ENCODE measurements at regions not wholly inside any gene's neighbourhood (a gene's known extent, or its start where the extent isn't known, plus 50 kb on each side); places are given as distances from the start of the nearest gene placed in this dataset.
A peak's percentile ranks its signal among the peaks of the same experiment; 100 is the strongest.

GRCh38 chr3:41064526-41064925 is 134.8 kb upstream of the CTNNB1 start:
- no peak for DNase-seq

DNA sequence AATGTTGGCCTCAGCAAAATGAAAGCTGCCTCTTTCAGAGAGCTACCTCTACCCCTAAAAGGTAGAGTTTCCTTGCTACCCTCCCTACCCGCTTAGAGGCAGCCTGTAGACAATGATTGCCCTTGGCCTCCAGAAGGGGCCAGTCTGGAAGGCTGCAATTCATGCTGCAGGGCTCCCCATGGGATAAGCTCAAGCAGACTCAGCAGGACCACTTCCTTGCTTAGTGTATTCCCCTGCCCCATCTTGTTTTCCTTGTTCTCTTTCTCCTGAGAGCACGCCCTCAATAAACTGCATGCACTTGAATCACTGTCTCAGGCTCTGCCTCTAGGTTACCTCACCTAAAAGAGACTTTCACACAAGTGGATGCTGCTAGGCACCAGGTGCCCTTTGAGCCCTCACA is 134.0 kb upstream of the CTNNB1 start:
- no peak for DNase-seq

DNA sequence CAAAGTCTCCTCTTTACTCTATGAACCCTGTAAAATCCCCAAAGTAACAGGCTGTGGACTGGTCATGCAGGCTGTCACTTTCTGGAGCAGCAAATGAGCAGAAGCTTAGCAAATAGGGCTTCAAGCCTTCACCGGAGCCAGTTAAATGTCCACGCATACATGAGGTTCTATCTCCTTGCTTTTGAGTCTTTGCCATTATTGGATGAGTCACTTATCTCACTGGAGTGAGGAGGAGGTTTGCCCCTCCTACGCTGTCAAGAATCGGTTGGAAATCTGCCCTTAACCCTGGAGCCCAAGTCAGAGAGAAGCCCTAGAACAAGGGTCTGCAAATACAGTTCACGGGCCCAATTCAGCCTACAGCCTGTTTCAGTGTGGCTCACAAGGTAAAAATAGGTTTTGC is 126.1 kb upstream of the CTNNB1 start:
- DNase-seq, result no peak

- no peak for DNase-seq
These were observed 123.3 kb upstream of the CTNNB1 start for GRCh38 chr3:41075975-41076374.

DNA sequence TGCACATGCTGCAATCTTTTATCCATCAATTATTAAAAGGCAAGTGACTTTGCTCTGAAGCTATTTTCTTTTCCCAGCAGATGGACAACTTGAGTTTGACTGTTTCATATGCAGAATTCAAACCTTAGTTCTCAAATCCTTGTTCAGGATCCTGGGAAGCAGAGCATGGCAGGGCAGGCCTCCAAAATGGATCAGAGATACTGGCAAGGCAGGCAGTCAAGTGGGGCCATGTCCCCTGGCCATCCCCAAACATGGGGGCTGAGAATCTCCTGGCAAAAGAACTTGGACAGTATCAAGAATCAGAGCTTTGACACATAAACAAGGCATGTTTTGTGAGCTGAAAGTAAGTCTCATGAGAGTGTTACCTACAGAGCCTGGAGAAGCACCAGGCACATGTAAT is 122.9 kb upstream of the CTNNB1 start:
- no peak for DNase-seq

DNA sequence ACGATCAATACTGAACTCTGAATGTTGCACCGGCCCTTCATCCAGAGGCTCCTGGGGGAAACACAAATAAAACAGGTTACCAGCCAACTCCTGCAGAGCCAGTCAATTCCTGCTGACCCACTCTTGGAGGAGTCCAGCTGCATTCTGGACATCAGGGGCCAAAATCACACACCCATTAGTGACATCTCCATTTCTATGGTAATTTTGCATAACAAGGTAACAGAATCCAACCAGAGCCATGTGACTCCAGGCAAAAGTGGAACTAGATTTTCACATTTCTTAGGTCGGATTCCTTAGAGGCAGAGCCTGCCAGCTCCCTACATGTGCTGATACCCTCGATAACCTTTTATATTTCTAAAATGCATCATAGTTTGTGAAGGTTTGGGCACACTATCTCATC is 119.2 kb upstream of the CTNNB1 start:
- DNase-seq, result no peak

DNA sequence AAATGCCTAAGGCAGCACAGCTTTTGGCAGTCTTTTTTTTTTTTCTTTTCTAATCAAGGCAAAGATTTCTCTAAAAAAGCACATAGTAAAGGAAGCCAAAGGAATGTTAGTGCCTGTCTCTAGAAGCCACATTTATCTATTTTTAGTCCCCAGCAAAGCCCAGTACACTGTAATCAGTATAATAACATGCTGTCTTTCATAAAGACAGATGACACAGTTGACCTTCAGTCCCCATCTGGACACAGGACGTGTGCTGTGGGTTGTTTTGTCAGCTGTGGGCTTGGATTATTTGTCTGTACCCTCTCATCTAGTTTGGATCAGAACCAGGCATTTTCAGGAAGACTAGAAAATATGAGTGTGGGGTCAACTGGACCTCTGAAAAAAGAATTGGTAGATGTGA is 110.4 kb upstream of the CTNNB1 start:
- DNase-seq, result no peak

DNA sequence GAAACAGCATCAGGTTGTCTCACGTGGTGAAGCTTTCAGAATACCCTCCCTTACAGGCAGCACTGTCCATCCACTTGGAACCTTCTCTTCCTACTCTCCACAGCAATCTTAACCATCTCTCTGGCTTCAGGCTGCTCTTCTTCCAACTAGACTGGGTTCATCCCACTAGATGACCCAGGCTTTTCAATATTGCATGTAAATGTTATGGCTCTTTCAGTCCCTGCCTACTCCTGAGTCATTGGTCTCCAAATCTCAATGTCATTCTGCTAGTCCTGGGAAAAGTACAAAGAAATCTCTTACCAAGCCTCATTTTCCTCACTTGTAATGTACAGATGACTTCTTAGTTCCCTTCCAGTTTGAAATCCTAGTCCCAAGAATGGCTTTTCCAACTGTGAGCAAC is 109.7 kb upstream of the CTNNB1 start:
- DNase-seq, result no peak

DNA sequence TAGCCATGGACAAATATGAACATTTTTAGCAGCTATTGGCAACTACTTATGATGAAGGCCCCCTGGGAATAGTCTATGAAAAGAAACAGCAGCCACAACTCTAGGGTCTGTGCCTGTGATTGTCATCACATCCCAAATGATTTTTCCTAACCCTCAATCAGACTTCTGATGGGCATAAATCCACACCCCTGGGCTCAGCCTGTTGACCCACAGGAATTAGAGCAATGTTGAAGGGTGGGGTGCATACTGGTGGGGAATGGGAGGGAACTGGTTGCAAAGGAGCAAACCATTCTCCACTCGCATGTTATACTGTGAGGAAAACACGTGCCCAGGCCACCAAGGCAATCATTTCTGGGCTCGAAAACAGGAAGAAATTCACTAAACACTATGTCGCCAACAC is 106.5 kb upstream of the CTNNB1 start:
- no peak for DNase-seq

DNA sequence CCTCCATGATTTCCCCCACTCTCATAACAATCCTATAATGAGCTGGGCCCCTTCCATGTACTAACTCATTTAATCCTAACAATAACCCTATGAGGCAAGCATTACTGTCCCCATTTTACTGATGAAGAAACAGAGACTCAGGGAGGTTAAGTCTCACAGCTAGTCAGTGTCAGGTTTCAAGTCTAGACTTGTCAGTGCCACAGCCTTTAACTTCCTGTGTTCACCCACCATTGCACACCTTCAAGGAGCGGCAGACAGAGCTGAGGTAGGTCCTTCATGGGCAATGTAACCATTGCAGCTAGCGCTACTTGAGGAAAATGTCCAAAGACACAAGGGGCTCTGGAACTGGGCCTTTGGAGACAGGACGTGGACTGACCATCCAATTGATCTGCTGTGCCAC is 105.8 kb upstream of the CTNNB1 start:
- DNase-seq, result no peak

- DNase-seq, result no peak
These were observed 105.0 kb upstream of the CTNNB1 start for GRCh38 chr3:41094351-41094750.

DNA sequence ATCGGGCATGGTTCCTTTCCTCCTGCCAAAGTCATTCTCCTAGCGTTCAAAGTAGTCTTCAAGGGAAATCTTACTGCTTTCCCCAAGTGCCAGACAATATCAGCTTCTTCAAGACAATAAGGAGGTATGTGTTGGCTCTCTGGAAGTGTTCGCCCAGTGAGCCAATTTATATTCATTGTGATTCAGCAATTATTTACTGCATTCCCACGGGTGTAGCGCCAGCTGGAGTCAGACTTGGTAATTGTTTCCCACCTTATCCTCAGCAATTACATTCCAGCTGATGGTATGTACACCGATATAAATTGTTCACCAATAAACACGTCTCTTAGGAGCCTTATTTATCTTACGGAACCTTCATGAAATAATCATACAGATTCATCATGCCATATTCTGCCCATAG is 103.6 kb upstream of the CTNNB1 start:
- peak in 1 of 3 experiments; percentile 2 for DNase-seq

GRCh38 chr3:41097896-41098496 is 101.3 kb upstream of the CTNNB1 start:
- DNase-seq, result no peak

DNA sequence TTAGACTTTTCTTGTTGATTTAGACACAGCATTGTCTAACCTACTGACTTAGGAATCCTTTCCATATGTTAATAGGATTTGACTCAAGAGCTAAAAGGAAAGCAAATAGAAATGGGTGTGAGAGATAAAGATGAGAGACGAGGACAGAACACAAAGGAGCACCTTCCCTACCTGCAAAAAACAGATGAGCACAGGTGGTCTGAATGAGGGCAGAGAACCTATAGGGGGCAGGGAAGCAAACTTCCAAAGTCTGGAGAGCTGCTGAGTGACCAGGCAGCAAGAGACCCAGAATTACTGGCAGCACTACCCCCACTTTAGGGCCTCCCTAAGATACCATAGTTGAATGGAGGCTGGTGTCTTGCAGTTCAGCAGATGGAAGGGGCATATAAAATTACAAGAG is 98.1 kb upstream of the CTNNB1 start:
- no peak for DNase-seq

- DNase-seq, result no peak
These were observed 97.2 kb upstream of the CTNNB1 start for GRCh38 chr3:41102053-41102556.

- no peak for DNase-seq
These were observed 96.6 kb upstream of the CTNNB1 start for GRCh38 chr3:41102750-41103149.

DNA sequence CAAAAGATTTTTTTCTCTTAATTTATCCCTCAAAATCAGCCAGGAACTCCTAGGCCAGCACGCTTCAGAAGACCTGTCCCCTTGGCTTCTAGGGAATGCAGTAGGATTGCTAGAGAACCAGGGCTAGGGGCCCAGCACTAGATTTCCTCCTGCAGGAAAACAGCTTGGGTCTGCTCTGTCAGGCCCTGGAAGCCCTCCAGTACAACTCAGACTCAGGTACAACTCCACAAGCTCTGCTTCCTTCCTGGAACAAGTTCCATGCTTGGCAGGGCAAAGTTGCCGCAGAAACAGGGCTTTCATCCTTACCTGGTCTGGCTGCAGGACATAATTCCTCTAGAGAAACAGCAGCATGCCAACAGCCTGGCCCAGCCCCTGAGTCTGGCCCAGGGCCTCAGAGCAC is 96.1 kb upstream of the CTNNB1 start:
- no peak for DNase-seq

GRCh38 chr3:41104147-41104546 is 95.2 kb upstream of the CTNNB1 start:
- no peak for DNase-seq

DNA sequence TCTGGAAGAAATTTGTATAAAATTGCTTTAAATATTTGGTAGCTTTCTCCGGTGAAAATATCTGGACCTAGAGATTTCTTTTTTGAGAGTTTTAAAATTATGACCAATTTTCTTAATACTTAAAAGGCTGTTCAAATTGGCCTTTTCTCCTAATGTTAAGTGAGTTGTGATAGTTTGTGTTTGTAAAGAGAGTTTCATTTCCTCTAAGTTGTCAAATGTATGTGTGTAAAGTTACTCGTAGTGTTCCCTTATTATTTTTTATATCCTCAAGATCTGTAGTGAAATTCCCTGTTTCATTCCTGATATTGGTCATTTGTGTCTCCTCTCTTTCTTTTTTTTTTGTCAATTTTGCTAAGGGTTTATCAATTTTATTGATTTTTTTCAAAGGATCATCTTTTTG is 92.6 kb upstream of the CTNNB1 start:
- DNase-seq, result no peak

DNA sequence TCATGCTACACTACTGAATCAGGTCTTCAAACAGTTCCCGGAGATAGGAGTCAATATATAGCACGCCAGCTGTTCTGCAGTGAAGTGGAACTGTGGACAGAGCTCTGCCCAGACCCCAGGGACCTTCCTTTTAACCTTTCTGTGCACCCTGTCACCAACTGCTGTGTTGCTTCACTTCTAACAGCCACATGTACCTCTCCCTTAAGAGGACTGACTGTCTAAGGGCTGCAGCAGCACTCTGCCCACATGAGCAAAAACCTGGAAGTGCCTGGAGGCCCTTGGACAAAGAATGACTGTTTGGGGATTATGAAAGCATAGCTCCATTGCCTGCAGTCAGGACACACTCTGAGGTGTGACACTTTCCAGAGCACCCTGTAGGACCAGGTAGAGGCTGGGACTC is 88.3 kb upstream of the CTNNB1 start:
- no peak for DNase-seq

DNA sequence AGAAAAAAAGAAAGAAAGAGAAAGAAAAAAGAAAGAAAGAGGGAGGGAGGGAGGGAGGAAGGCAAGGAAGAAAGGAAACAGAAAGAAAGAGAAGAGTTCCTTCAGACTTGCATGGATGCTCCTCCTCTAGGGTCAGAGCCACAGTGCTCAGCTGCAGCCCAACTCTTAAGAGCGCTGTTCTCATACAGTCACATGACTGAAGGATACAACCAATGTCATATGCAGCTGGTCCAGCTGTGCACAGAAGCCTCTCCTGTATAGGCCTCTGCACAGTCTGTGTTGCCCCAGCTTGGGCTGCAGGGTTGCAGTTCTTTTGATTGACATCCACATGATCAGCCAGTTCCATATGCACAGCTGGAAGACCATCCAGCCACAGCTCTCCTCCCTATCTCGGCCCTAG is 86.8 kb upstream of the CTNNB1 start:
- DNase-seq, result no peak

- DNase-seq, result no peak
These were observed 84.2 kb upstream of the CTNNB1 start for GRCh38 chr3:41115069-41115468.

DNA sequence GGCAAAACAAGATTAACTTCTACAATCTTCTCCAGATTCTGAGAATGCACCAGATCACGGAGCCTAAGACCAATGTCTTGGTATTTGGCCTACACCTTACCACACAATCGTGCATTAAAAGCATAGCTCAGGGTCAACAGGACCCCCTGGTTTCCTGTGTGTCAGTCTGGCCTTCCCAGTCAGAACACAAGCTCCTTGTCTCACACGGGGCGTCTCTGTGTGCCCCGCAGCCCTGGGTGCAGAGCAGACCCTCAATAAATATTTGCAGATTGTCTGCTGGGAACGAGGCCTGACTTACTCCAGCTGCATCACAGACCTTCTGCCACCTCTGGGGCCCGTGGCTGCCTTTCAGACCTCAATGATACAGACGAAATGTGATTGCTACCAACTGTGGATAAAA is 82.5 kb upstream of the CTNNB1 start:
- no peak for DNase-seq

DNA sequence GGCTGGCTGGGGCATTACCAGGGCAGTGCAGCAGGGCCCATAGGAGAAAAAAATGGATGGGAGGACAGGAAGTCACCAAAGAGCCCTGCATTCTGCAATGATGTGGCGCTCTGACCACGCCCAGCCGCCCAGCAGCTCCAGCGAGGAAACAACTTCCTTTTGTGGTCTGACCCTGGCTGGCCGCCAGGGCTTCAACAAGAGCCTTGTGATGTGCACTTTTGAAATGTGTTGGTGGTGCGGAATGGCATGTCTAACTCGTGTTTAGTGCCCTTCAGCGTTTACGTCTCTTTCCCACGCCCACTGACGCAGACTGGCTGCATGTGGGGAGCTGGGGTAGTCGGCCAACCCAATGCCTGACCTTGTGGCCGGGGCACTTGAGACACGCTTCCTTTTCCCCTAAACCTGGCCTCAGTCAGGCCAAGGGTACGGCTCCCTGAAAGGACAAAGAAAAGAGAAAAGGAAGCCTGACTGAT is 81.9 kb upstream of the CTNNB1 start:
- DNase-seq, result peak in 2 of 3 experiments; percentile 7 to 77
